NOMO-1 treated with dmso at 0.1 percent for 144 hours (cell line): ENCODE measurements at regions not wholly inside any gene's neighbourhood (a gene's known extent, or its start where the extent isn't known, plus 50 kb on each side); places are given as distances from the start of the nearest gene placed in this dataset.
"Not testable (repeated sequence)": the region's sequence is repeated elsewhere in the genome, so short reads cannot be mapped to it uniquely, and the experiment has no call there.

Experiments used
- DNase-seq: peaks from one replicate; lab custom pipeline; 2025; ENCODE audit not compliant: unreplicated experiment; lab: John Stamatoyannopoulos, UW

GRCh38 chr7:49660170-49660783 is 113.2 kb upstream of the VWC2 start:
- no peak for DNase-seq

GRCh38 chr7:49660976-49661375 is 112.5 kb upstream of the VWC2 start:
- no peak for DNase-seq

GRCh38 chr7:49665963-49666362 is 107.5 kb upstream of the VWC2 start:
- DNase-seq: not testable (repeated sequence)

- DNase-seq: no peak
Measured at GRCh38 chr7:49666764-49667163, 106.7 kb upstream of the VWC2 start.

GRCh38 chr7:49669285-49669684 is 104.2 kb upstream of the VWC2 start:
- DNase-seq: no peak

- no peak for DNase-seq
Measured at GRCh38 chr7:49669692-49670260, 103.7 kb upstream of the VWC2 start.

GRCh38 chr7:49670991-49671390 is 102.4 kb upstream of the VWC2 start:
- DNase-seq: no peak

- peak; percentile 31 for DNase-seq
Measured at GRCh38 chr7:49692516-49692915, 80.9 kb upstream of the VWC2 start.

GRCh38 chr7:49695971-49696370 is 77.5 kb upstream of the VWC2 start:
- DNase-seq: no peak

- DNase-seq: no peak
Measured at GRCh38 chr7:49700841-49701240, 72.6 kb upstream of the VWC2 start.

GRCh38 chr7:49702099-49702498 is 71.3 kb upstream of the VWC2 start:
- DNase-seq: no peak

GRCh38 chr7:49703337-49703736 is 70.1 kb upstream of the VWC2 start:
- no peak for DNase-seq

- no peak for DNase-seq
Measured at GRCh38 chr7:49703881-49704280, 69.6 kb upstream of the VWC2 start.

GRCh38 chr7:49706106-49706505 is 67.3 kb upstream of the VWC2 start:
- no peak for DNase-seq

GRCh38 chr7:49707891-49708290 is 65.5 kb upstream of the VWC2 start:
- DNase-seq: no peak

GRCh38 chr7:49708590-49708989 is 64.8 kb upstream of the VWC2 start:
- DNase-seq: no peak

GRCh38 chr7:49711072-49711723 is 62.2 kb upstream of the VWC2 start:
- not testable (repeated sequence) for DNase-seq

- DNase-seq: no peak
Measured at GRCh38 chr7:49714182-49714581, 59.3 kb upstream of the VWC2 start.

- no peak for DNase-seq
Measured at GRCh38 chr7:49715486-49715885, 58.0 kb upstream of the VWC2 start.

GRCh38 chr7:49717547-49717946 is 55.9 kb upstream of the VWC2 start:
- no peak for DNase-seq

- DNase-seq: no peak
Measured at GRCh38 chr7:49718760-49719159, 54.7 kb upstream of the VWC2 start.

- DNase-seq: no peak
Measured at GRCh38 chr7:49721441-49721840, 52.0 kb upstream of the VWC2 start.
